ENCODE measurements at regions not wholly inside any gene's neighbourhood (a gene's known extent, or its start where the extent isn't known, plus 50 kb on each side); places are given as distances from the start of the nearest gene placed in this dataset.

- in situ Hi-C loops (cut with MboI; ENCODE audit: low pct_unique_long_range_greater_than_20kb, low sequenced_read_pairs, unreplicated experiment) = no loop called here
- no peak for TF ChIP-seq CTCF (IDR thresholded peaks at IDR 0.05; ENCODE audit: extremely low read depth, insufficient read depth, missing control alignments)
- no peak for DNase-seq (ENCODE audit: low spot score)
Observed at GRCh38 chr16:79929260-79929965, 328.9 kb upstream of the MAF start.

- TF ChIP-seq CTCF (IDR thresholded peaks at IDR 0.05; ENCODE audit: extremely low read depth, insufficient read depth, missing control alignments) = no peak
- no peak for DNase-seq (ENCODE audit: low spot score)
- in situ Hi-C loops (cut with MboI; ENCODE audit: low pct_unique_long_range_greater_than_20kb, low sequenced_read_pairs, unreplicated experiment) = no loop called here
Observed at GRCh38 chr16:79928142-79928873, 327.8 kb upstream of the MAF start.

GRCh38 chr16:79926451-79927205 lies 326.1 kb upstream of the MAF start:
- no peak for TF ChIP-seq CTCF (IDR thresholded peaks at IDR 0.05; ENCODE audit: extremely low read depth, insufficient read depth, missing control alignments)
- in situ Hi-C loops (cut with MboI; ENCODE audit: low pct_unique_long_range_greater_than_20kb, low sequenced_read_pairs, unreplicated experiment) = no loop called here
- no peak for DNase-seq (ENCODE audit: low spot score)

GRCh38 chr16:79923431-79923830 lies 322.9 kb upstream of the MAF start:
- in situ Hi-C loops (cut with MboI; ENCODE audit: low pct_unique_long_range_greater_than_20kb, low sequenced_read_pairs, unreplicated experiment) = no loop called here

GRCh38 chr16:79920685-79921084 lies 320.1 kb upstream of the MAF start:
- no peak for TF ChIP-seq CTCF (IDR thresholded peaks at IDR 0.05; ENCODE audit: extremely low read depth, insufficient read depth, missing control alignments)
- no peak for DNase-seq (ENCODE audit: low spot score)
- in situ Hi-C loops (cut with MboI; ENCODE audit: low pct_unique_long_range_greater_than_20kb, low sequenced_read_pairs, unreplicated experiment) = no loop called here

More at GRCh38 chr16:79923431-79923830, 322.9 kb upstream of the MAF start:
- no peak for TF ChIP-seq CTCF (IDR thresholded peaks at IDR 0.05; ENCODE audit: extremely low read depth, insufficient read depth, missing control alignments)
- no peak for DNase-seq (ENCODE audit: low spot score)

- TF ChIP-seq CTCF (IDR thresholded peaks at IDR 0.05; ENCODE audit: extremely low read depth, insufficient read depth, missing control alignments) = no peak
- in situ Hi-C loops (cut with MboI; ENCODE audit: low pct_unique_long_range_greater_than_20kb, low sequenced_read_pairs, unreplicated experiment) = no loop called here
- no peak for DNase-seq (ENCODE audit: low spot score)
Observed at GRCh38 chr16:79918916-79919315, 318.4 kb upstream of the MAF start.

Data from GM13977 (cell line).